H1 (cell line): ENCODE measurements at regions not wholly inside any gene's neighbourhood (a gene's known extent, or its start where the extent isn't known, plus 50 kb on each side); places are given as distances from the start of the nearest gene placed in this dataset.

Source experiments
- CREB1 ChIP-seq: IDR thresholded peaks from 2 replicates; pipeline ENCODE4 v1.6.1; 2012; ENCODE audit warnings: inconsistent platforms
- TF ChIP-seq, protein P1 (sequence below): fragments of 300-600 bp; sonication (generic); IDR thresholded peaks from 2 replicates; pipeline ENCODE4 v1.7.1; 2012; ENCODE audit warnings: low read length, moderate library complexity, mild to moderate bottlenecking, inconsistent platforms; ENCODE audit not compliant: insufficient replicate concordance

DNA sequence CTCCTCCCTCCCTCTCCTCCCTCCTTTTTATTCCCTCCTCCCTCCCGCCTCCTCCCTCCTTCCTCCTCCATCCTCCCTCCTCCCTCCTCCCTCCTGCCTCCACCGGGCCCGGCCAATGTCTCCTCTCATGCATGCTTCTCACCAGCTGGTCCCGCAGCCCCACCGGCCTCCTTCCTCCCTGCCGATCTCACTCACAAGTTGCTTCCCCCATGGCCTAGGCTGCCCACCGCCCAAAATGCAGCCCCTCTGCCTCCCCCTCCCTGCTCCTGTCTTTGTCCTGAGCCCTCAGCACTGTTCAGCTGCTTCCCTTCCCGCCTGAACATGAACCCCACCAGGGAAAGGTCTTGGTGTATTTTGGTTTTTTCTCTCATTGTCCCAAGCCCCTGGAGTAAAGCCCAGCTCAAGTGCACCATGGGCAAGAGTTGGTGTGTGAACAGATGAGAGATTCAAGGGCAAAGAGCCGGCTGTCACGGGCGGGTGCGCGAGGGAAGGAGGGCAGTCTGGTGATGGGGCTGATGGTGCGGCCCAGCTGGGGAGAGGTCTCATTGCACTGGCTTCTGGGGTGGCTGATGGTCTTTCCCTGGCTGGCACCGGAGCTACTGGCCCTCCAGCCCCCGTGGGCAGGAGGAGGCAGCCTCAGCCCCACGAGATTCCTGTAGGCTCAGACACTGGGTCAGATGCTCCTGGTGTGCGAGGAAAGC is 117.6 kb downstream of the TWIST2 start (continued):
- TF ChIP-seq, protein P1, sequence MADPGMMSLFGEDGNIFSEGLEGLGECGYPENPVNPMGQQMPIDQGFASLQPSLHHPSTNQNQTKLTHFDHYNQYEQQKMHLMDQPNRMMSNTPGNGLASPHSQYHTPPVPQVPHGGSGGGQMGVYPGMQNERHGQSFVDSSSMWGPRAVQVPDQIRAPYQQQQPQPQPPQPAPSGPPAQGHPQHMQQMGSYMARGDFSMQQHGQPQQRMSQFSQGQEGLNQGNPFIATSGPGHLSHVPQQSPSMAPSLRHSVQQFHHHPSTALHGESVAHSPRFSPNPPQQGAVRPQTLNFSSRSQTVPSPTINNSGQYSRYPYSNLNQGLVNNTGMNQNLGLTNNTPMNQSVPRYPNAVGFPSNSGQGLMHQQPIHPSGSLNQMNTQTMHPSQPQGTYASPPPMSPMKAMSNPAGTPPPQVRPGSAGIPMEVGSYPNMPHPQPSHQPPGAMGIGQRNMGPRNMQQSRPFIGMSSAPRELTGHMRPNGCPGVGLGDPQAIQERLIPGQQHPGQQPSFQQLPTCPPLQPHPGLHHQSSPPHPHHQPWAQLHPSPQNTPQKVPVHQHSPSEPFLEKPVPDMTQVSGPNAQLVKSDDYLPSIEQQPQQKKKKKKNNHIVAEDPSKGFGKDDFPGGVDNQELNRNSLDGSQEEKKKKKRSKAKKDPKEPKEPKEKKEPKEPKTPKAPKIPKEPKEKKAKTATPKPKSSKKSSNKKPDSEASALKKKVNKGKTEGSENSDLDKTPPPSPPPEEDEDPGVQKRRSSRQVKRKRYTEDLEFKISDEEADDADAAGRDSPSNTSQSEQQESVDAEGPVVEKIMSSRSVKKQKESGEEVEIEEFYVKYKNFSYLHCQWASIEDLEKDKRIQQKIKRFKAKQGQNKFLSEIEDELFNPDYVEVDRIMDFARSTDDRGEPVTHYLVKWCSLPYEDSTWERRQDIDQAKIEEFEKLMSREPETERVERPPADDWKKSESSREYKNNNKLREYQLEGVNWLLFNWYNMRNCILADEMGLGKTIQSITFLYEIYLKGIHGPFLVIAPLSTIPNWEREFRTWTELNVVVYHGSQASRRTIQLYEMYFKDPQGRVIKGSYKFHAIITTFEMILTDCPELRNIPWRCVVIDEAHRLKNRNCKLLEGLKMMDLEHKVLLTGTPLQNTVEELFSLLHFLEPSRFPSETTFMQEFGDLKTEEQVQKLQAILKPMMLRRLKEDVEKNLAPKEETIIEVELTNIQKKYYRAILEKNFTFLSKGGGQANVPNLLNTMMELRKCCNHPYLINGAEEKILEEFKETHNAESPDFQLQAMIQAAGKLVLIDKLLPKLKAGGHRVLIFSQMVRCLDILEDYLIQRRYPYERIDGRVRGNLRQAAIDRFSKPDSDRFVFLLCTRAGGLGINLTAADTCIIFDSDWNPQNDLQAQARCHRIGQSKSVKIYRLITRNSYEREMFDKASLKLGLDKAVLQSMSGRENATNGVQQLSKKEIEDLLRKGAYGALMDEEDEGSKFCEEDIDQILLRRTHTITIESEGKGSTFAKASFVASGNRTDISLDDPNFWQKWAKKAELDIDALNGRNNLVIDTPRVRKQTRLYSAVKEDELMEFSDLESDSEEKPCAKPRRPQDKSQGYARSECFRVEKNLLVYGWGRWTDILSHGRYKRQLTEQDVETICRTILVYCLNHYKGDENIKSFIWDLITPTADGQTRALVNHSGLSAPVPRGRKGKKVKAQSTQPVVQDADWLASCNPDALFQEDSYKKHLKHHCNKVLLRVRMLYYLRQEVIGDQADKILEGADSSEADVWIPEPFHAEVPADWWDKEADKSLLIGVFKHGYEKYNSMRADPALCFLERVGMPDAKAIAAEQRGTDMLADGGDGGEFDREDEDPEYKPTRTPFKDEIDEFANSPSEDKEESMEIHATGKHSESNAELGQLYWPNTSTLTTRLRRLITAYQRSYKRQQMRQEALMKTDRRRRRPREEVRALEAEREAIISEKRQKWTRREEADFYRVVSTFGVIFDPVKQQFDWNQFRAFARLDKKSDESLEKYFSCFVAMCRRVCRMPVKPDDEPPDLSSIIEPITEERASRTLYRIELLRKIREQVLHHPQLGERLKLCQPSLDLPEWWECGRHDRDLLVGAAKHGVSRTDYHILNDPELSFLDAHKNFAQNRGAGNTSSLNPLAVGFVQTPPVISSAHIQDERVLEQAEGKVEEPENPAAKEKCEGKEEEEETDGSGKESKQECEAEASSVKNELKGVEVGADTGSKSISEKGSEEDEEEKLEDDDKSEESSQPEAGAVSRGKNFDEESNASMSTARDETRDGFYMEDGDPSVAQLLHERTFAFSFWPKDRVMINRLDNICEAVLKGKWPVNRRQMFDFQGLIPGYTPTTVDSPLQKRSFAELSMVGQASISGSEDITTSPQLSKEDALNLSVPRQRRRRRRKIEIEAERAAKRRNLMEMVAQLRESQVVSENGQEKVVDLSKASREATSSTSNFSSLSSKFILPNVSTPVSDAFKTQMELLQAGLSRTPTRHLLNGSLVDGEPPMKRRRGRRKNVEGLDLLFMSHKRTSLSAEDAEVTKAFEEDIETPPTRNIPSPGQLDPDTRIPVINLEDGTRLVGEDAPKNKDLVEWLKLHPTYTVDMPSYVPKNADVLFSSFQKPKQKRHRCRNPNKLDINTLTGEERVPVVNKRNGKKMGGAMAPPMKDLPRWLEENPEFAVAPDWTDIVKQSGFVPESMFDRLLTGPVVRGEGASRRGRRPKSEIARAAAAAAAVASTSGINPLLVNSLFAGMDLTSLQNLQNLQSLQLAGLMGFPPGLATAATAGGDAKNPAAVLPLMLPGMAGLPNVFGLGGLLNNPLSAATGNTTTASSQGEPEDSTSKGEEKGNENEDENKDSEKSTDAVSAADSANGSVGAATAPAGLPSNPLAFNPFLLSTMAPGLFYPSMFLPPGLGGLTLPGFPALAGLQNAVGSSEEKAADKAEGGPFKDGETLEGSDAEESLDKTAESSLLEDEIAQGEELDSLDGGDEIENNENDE, result no peak
- no peak for TF ChIP-seq CREB1
